ENCODE measurements at regions not wholly inside any gene's neighbourhood (a gene's known extent, or its start where the extent isn't known, plus 50 kb on each side); places are given as distances from the start of the nearest gene placed in this dataset.

DNA sequence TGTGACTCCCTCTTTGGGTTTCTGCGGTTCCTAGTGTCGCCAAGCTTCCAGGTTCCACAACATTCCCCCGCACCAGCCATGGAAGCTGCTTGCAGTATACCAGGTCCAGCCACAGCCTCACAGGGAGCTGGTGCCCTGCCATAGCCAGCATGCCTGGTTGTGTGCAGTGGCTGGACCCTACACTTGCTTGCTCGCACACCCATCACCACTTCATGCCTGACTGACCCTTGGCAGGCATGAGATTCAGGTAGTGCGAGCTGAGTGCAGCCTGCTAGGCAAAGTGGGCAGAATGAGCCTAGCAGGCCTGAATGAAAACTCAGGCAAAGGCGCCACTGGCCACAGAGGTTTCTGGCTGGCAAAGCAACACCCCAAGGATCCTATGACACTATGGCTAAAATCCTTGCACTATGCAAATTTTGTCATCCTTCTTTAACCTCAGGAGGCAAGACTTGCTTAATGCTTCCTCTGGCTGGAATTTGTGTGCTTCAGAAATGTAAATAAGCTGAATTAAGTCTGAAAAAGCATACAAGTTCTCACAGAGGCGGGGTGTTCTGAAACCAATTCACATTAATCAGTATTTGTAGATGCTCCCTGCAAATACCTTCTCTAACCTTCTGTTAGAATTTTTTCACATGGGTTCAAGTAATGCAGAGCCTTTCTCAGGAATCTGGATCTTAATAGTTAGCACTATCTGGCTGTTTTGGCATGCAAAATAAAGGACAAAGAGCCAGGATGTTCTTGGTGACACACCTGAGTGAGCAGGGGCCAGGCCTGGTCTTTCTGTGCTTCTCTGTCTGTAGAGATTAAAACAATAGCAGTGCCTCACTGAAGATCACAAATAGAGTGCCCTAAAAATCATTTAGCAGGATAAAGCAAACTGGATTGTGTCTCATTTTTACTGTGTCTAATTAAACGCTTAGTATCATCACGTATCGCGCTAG, 256.9 kb downstream of the GPATCH2 start:
- in situ Hi-C loops (cut with HindIII; ENCODE audit: low pct_unique_long_range_greater_than_20kb, low sequenced_read_pairs), result no loop called here

DNA sequence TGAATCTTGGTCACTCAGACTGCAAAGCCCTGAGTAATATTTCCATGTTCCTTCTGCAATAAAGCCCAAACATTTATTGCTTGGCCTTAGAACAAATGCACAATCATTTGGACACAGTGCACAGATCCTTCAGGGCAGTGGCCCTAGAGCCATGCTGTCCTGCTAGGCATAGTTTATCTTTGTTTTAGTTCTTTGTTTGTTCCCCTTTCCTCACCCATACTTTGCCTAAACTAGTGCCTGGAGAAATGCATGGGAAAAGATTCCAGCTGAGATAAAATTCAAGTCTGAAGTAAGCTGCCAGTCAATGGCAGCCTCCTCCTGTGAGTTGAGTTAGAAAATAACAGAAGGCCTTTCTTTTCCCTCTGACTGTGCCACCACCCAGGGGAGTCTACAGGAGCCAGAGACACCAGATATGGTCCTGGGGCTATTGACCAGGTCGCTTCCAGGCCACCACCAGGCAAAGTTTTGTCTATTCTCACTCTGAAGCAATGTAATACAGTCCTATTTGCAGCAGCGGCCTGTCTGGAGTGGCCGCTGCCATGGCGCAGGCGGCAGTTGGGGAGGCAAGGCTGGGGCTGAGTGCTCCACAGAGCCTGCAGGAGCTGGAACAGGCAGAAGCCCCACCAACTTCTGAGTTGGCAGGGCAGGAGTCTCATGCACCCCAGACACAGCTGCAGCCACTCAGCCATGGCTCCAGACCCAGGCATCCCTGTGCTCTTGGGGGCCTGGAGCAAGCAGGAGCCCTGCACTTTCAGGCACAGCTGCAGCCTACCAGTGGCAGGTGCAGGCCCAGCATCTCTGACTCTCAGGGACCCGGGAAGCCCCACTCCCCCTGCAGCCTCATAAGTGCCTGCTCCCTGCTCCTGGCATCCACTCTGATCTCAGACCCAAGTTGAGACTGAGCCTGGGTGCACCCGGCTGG, 258.6 kb downstream of the GPATCH2 start:
- in situ Hi-C loops (cut with HindIII; ENCODE audit: low pct_unique_long_range_greater_than_20kb, low sequenced_read_pairs), result no loop called here
- DNase-seq (ENCODE audit: low read depth), result no peak

More for the DNA sequence above, 256.9 kb downstream of the GPATCH2 start:
- no peak for DNase-seq (ENCODE audit: low read depth)

DNA sequence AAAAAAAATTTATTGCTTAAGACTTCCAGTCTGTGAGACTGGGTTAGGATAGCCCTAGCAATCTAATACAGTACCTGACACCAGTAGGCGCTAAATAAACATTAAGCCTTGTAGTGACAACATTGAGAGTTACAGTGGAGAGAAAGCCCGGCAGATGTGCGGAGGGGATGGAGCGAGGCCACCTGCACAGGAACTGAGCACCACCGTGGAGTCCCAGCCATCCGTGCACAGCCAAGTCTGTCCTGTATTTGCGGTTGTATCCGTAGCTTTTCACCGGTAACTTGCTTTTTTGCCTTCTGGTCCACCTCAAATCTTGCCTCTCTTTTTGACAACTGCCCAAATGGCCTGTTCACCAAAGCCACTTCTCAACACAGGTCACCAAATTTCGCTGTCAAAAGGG, 260.1 kb downstream of the GPATCH2 start:
- in situ Hi-C loops (cut with HindIII; ENCODE audit: low pct_unique_long_range_greater_than_20kb, low sequenced_read_pairs), result no loop called here

DNA sequence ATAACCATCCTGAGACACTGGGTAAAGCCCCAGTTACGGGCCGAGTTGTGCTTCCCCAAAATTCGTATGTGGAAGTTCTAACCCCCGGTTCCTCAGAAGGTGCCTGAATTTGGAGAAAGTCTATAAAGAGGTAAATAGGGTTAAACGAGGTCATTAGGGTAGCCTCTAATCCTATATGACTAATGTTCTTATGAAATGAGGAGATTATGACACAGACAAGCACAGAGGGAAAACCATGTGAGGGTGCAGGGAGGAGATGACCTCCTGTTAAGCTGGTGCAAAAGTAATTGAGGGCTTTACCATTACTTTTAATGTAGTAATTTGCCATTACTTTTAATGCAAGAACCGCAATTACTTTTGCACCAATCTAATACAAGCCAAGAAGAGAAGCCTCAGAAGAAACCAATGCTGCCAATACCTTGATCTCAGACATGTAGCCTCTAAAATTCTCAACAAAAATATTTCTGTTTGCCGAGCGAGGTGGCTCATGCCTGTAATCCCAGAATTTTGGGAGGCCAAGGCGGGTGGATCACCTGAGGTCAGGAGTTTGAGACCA, 260.8 kb downstream of the GPATCH2 start:
- in situ Hi-C loops (cut with HindIII; ENCODE audit: low pct_unique_long_range_greater_than_20kb, low sequenced_read_pairs), result no loop called here
- no peak for DNase-seq (ENCODE audit: low read depth)

More for the DNA sequence above, 260.1 kb downstream of the GPATCH2 start:
- DNase-seq (ENCODE audit: low read depth), result no peak

DNA sequence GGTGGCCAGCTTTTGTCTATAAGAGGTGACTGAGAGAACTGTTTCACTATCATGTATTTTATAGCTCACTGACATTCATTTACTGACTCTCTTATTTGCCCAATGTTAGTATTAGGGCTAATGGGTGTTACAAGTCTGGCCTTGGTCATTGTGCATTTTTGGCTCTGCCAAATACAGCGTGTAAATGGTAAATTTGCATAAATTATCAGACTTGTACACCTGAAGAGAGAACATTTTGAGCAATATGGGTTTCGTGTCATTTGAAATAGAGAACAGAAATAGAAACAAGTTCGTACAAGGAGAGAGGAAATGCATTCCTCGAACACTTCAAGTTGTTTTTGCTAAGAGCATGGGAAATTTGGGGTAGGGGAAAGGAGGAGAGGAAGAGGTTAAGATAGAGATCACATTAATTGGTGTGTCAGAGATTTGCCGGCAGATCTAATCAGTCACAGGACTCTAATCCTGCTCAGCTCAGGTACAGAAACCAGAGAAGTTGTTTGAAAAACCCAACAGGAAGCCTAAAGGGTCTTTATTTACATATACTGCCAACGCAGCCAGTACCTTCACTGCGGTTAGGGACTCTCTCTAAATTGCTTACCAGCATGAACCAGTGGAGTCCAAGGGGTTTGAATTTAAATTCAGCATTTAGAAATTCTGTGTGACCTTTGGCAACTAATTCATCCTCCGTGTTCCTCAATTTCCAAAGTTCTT, 261.5 kb downstream of the GPATCH2 start:
- in situ Hi-C loops (cut with HindIII; ENCODE audit: low pct_unique_long_range_greater_than_20kb, low sequenced_read_pairs), result no loop called here
- DNase-seq (ENCODE audit: low read depth), result no peak

DNA sequence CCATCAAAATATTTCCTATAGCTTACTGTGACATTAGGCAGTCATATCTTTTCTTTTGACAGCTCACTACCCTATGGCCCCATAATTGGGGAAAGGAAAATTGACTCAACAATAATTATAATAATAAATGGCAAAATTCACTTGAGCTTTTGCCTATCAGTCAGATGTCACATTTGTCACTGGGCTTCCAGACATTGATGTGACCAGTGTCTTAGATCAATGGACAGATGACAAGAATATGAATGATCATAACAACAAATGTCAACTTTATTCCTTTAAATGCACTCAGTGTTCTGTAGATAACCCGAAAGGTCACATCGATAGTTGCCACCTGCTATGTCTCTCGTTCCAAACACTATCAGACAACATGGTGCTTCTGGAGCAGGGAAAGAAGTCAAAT, 266.7 kb downstream of the GPATCH2 start:
- no peak for DNase-seq (ENCODE audit: low read depth)
- in situ Hi-C loops (cut with HindIII; ENCODE audit: low pct_unique_long_range_greater_than_20kb, low sequenced_read_pairs), result no loop called here

DNA sequence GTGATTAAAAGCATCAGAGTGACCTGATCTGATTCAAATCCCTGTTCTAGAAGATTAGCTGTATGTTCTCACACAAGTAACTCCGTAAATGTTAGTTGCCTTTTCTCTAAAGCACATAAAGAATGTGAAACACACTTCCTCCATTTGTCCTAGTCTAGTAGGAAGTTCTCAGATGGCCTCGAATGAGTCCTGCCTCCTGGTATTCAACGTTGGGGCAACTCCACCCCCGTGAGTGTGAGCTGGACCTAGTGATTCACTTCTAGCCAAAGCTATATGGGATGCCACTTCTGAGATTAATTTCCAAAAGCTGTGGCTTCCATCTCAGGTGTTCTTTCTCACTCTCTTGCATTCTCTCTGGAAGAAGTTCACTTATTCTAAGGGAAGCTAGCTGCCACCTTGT, 267.6 kb downstream of the GPATCH2 start:
- no peak for DNase-seq (ENCODE audit: low read depth)

DNA sequence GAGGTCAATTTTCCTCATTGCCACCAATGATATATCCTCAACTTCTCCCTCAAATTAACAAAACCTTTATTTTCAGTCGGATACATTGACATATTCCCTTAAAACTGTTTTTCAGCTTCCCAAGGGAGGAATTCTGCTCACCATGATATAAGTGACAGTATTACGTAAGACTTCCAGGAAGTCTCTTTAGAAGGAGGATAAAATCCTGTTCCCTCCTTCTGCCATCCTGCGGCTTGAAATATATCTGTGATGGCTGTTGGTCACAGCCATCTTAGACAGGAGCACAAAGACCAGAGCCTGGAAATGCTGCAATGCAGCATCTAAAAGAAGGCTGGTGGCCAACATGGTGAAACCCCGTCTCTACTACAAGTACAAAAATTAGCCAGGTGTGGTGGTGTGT, 270.4 kb downstream of the GPATCH2 start:
- in situ Hi-C loops (cut with HindIII; ENCODE audit: low pct_unique_long_range_greater_than_20kb, low sequenced_read_pairs), result no loop called here
- no peak for DNase-seq (ENCODE audit: low read depth)

More for the DNA sequence above, 267.6 kb downstream of the GPATCH2 start:
- in situ Hi-C loops (cut with HindIII; ENCODE audit: low pct_unique_long_range_greater_than_20kb, low sequenced_read_pairs), result no loop called here

DNA sequence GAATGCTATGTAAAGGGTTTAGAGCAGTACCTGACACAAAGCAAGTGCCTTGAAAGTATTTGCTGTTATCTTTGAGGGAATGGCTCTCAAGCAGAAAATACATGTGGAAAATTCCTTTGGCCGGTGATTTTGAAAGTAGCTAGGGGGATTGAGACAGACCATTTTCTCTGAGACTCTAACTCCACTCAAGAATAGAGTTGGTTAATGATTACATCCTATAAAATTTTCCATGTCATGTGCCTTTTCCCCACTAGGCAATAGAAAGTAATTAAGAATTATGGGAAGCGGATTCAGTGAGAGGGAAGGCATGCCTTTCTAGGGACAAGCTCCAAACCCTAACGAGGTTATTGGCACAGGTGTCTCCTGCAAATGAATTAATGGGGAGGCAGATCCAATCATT, 276.0 kb downstream of the GPATCH2 start:
- DNase-seq (ENCODE audit: low read depth), result no peak
- in situ Hi-C loops (cut with HindIII; ENCODE audit: low pct_unique_long_range_greater_than_20kb, low sequenced_read_pairs), result no loop called here

DNA sequence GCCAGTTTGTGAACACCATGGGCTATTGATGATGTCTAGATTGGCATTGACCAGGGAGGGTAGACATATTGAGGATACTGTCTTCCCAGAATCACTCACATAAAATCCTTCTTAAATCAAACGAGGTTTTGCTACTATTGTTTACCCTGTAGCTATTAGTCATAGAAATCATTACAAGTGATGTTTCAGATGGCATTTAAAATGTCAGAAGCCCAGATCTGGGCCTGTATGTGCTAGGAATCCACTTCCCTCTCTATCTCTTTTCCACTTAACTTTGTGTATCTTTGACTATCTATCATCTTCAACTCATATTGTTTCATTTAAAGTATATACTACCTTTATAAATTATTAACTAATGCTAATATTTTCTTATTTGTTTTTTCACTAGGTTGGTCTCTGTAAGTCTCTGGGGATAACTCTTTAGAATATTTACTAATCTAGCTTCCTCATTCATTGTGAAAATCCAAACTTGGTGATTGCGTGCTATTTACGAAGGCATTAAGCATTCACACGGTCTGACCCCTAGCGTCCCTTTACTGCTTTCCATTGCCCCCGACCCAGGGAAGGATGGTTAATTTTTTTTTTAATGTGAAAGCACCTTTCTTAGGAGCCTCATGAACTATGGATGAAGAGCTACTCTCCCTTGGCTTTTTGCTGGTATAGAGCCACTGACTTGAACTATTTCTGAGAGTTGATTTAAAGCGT, 281.8 kb downstream of the GPATCH2 start:
- in situ Hi-C loops (cut with HindIII; ENCODE audit: low pct_unique_long_range_greater_than_20kb, low sequenced_read_pairs), result no loop called here
- DNase-seq (ENCODE audit: low read depth), result no peak

DNA sequence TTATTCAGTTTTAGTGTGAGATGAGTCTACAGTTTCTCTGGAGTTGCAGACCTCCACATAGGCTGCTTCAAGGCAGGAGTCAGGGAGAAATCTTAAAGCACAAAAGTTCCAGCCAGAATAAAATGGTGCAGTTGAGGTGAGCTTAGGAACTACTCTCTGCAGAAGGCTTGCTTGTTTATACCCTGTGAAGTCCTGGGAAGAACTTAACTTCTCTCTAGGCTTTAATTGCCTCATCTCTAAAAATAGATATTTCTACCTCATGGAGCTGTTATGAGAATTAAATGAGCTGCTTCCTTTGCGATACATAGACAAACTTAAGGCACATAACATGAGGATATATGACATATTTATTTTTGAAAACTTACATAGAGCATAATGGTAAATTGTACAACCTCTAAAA, 286.2 kb downstream of the GPATCH2 start:
- DNase-seq (ENCODE audit: low read depth), result no peak
- in situ Hi-C loops (cut with HindIII; ENCODE audit: low pct_unique_long_range_greater_than_20kb, low sequenced_read_pairs), result no loop called here

DNA sequence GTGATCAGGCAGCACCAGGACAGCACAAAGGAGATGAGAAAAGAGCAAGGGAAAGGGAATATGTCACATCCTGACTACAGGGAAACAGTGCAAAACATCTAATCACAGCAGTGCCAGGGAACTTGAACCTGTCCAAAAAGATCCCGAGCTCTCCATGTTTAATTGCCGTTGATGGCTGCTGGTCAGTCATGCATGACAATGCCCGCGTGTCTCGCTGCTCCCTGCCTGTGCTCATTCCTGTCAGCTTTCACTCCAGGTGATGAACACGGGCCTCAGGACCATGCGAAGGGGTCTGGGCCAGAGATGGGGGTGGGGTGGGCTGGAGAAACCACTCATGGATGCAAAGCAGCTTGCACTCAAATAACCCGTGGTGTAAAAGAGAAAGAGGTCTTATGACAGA, 287.0 kb downstream of the GPATCH2 start:
- in situ Hi-C loops (cut with HindIII; ENCODE audit: low pct_unique_long_range_greater_than_20kb, low sequenced_read_pairs), result no loop called here
- no peak for DNase-seq (ENCODE audit: low read depth)

DNA sequence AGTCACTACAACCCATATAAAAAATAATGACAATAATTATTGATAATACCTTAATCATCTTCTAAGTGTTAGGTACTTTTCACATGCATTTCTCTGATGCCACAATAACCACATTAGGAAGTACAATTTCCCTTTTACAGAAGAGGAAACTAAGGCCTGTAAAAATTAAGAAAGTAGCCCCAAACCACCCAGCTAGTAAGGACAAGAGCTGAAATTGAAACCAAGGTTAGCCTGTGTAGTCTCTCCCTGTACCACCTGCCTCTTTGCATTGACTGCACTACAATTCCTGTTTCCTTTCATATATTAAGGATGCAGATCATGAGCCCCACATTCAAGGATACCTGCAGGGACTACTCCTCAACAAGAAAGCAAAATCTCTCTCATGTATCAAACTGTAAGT, 288.8 kb downstream of the GPATCH2 start:
- DNase-seq (ENCODE audit: low read depth), result no peak
- in situ Hi-C loops (cut with HindIII; ENCODE audit: low pct_unique_long_range_greater_than_20kb, low sequenced_read_pairs), result no loop called here

DNA sequence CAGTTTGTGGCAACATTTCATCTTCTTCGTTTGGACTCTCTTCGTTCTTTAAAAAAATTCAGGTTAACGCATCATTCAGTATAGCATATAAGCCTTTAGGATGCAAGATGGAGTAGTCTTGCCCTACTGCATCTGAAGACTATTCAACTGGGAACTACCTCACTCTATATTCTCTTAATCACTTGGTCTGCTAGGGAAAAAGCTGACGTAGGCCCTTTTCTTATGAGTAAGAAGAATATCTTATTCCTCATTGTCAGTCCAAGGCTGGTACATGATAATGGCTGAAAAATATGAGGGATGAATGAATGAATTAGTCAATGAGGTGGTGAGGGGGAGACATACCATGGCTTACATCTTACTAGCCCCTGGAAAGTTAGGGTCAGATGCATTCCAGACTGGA, 294.2 kb downstream of the GPATCH2 start:
- DNase-seq (ENCODE audit: low read depth), result no peak
- in situ Hi-C loops (cut with HindIII; ENCODE audit: low pct_unique_long_range_greater_than_20kb, low sequenced_read_pairs), result no loop called here

DNA sequence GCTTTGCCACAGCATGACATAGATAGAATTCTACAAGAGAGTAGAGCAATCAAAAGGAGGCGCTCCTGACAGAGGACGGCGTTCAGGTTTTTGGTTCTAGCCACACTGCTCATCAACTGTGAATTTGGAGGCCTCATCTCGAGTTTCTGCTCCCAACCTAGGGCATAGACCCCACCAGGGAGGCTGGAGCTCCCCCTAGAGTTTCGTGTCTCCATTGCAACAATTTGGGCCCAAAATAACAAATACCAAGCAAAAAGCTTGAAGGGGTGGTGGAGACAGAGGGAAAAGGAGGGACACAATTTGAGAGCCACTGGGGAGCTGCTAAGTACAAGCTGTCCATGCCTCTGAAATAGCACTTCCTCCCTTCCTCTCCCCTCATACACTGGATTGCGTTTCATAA, 297.0 kb downstream of the GPATCH2 start:
- in situ Hi-C loops (cut with HindIII; ENCODE audit: low pct_unique_long_range_greater_than_20kb, low sequenced_read_pairs), result no loop called here
- DNase-seq (ENCODE audit: low read depth), result no peak

DNA sequence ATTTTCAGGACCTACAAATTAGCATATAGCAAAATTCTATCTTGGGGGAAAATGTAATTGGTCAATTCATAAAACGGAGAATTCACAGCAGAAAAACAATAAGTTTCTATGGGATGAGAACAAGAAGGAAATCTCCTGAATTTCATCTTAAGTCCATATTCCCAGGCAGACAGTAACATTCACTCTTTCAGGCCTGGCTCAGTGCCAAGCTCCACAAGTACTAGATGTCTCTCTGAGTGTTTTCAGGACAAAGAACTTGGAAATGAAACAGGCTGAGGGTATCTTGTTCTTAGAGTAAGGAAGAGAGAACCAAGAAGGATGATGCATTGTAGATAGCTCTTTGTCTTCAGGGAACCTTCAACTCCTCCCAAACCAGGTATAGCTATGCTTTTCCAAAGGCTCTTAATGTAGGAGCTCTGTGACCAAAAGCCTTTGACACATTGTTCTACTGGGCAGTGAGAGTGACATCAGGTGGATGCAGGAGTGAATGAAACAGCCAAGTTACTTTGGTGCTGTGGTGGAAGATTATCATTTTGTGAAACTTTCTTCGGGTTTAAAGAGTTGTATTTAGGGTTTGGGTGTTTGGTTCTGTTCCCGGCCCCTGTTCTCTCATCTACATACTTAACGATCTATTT, 298.3 kb downstream of the GPATCH2 start:
- in situ Hi-C loops (cut with HindIII; ENCODE audit: low pct_unique_long_range_greater_than_20kb, low sequenced_read_pairs), result no loop called here
- no peak for DNase-seq (ENCODE audit: low read depth)

DNA sequence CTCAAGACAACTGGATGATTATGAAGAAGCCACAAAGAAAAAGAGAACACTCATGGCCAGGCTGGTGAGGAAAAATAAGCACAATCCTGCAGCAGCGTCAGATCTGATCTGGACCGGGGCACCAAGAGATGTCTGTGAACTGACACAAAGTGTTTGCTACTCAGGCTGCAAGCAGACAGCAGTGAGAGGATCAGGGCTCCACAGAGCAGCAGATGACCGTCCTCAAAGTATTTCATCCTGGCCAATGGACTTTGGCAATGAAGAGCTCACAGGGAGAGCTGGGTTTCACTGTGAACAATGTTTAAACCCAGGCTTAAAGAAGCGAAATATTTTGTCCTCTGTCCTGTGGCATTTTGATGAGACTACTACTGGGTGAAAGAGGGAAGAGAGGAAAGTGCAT, 299.2 kb downstream of the GPATCH2 start:
- no peak for DNase-seq (ENCODE audit: low read depth)
- in situ Hi-C loops (cut with HindIII; ENCODE audit: low pct_unique_long_range_greater_than_20kb, low sequenced_read_pairs), result no loop called here

All from Caki2 (cell line).